GM12864 (cell line): ENCODE measurements at regions not wholly inside any gene's neighbourhood (a gene's known extent, or its start where the extent isn't known, plus 50 kb on each side); places are given as distances from the start of the nearest gene placed in this dataset.

ENCODE experiments used
- DNase-seq: peaks from one replicate; pipeline ENCODE4 v3.0.0-alpha.2; 2011; ENCODE audit warnings: low read depth
- H3K4me3 ChIP-seq: 2 replicates; pipeline ENCODE4 v1.5.1; 2011; ENCODE audit warnings: mild to moderate bottlenecking, low read depth, low read length, control low read depth
- TF ChIP-seq, protein P1 (sequence below): IDR thresholded peaks from 2 replicates; pipeline ENCODE4 v1.5.1; 2011; ENCODE audit warnings: low read depth, mild to moderate bottlenecking, moderate library complexity, low read length, control low read depth, inconsistent platforms; ENCODE audit errors: missing control alignments

DNA sequence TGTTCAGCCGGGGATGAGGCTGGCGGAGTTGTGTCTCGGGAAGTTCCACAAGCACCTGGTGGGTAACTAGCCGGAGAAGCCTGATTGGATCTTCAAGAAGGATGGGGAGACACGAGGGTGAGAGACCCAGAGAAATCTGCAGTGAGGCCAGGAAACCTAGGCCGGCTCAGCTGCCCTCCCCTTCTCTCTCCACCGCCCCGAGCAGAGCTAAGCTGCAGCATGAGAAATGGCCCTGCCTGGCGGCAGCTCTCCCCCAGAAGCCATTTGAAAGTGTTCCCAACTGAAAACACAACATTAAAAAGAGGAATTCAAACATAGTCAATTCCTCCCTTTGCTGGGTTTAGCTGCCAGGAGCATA is 77.8 kb upstream of the SHISAL1 start:
- DNase-seq = no peak

DNA sequence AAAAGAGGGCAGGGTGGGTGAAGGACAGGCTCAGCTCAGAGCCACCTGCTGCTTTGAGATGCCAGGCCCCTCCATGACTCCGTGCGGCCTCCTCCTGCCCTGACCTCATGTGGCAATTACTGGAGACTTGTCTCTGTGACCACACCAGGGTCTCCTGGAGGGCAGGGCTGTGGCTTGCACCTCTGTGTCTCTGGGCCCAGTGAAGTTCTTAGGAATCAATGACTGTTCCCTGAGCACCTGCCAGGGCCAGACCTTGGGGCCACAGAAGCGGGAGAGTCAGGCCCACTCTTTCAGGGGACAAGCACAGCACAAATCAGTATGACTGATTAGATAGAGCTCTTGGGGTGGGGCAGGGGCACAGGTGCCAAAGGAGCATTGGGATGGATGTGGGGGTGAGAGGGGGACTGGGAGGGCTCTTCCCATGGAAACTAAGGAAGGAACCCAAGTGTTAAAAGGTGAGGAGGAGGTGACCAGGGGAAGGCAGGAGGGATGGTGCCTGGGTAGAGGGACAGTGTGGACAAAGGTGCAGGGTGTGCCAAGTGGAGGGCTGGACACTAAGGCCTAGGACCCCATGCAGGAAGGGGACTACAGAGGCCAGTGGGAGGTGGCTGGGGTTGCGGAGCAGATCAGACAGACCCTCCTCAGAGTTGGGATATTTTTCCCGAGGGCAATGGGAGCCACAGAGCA is 77.3 kb upstream of the SHISAL1 start:
- no peak for DNase-seq
- H3K4me3 ChIP-seq = no peak overlapping the region
- TF ChIP-seq, protein P1, sequence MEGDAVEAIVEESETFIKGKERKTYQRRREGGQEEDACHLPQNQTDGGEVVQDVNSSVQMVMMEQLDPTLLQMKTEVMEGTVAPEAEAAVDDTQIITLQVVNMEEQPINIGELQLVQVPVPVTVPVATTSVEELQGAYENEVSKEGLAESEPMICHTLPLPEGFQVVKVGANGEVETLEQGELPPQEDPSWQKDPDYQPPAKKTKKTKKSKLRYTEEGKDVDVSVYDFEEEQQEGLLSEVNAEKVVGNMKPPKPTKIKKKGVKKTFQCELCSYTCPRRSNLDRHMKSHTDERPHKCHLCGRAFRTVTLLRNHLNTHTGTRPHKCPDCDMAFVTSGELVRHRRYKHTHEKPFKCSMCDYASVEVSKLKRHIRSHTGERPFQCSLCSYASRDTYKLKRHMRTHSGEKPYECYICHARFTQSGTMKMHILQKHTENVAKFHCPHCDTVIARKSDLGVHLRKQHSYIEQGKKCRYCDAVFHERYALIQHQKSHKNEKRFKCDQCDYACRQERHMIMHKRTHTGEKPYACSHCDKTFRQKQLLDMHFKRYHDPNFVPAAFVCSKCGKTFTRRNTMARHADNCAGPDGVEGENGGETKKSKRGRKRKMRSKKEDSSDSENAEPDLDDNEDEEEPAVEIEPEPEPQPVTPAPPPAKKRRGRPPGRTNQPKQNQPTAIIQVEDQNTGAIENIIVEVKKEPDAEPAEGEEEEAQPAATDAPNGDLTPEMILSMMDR = no peak

More for the DNA sequence above, 77.8 kb upstream of the SHISAL1 start:
- TF ChIP-seq, protein P1 = no peak
- no peak overlapping the region for H3K4me3 ChIP-seq

DNA sequence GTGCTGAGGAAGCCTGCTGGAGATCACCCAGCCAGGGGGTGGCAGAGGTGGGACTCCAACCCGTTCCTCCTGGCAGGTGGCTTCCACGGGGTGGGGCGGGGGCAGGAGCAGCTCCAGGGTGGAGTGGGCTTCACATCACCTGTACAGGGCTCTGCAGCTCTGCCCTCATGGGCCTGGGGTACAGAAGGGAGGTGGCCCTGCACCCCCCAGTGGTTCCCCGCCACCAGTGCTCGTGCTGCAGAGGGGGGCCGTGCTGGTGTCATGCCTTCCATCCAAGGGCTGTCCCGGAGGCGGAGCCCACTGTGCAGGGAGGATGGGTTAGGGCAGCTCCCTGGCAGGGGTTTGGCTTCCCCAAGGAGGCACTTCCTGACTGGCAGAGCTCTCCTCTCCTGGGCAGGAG is 76.4 kb upstream of the SHISAL1 start:
- no peak overlapping the region for H3K4me3 ChIP-seq
- TF ChIP-seq, protein P1 = no peak
- no peak for DNase-seq

DNA sequence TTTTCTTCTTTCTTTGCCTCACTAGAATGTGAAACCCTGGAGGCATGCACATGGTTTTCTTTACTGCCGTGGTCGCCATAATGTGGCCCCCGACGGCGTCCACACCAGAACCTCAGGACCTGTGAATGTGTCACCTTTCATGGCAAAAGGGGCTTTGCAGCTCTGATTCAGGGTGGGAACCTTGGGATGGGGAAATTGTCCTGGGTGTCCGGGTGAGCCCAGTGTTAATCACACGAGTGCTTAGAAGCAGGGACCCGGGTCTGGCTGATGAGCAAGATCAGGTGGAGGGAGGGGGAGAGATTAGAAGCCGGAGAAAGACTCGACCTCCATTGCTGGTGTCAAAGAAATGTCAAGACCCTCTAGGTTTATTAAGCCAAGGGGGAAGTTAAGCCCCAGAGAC is 74.7 kb upstream of the SHISAL1 start:
- TF ChIP-seq, protein P1 = no peak
- H3K4me3 ChIP-seq = no peak overlapping the region
- DNase-seq = no peak

DNA sequence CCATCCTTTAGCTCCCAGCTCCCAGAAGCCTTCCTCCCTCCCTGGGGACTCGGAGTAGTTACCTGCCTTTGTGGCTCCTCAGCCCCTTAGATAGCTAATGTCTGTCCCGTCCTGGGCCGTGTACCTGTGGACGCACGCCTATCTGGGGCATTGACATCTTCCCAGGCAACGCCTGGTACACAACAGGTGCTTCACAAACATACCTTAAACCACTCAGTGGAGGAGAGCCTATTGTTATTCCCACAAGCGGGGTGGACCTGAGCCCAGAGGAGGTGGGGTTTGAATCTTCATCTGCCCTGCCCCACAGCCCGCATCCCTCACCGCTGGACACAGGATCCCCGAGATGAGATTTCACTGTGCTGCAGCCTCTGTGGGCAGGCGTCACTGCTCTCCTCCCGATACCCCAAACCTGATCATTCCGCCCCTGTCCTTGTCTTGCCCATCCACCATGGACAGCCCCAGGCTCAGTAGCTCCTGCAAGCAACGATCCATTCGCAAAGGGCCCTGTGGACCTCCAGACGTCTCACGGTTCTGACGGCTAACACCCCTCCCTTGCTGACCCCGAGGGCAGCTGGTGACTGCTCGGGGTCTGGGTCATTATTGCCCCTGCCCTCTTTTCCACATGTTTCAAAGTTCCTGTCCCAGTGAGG is 73.8 kb upstream of the SHISAL1 start:
- H3K4me3 ChIP-seq = no peak overlapping the region
- TF ChIP-seq, protein P1 = no peak
- DNase-seq = no peak

DNA sequence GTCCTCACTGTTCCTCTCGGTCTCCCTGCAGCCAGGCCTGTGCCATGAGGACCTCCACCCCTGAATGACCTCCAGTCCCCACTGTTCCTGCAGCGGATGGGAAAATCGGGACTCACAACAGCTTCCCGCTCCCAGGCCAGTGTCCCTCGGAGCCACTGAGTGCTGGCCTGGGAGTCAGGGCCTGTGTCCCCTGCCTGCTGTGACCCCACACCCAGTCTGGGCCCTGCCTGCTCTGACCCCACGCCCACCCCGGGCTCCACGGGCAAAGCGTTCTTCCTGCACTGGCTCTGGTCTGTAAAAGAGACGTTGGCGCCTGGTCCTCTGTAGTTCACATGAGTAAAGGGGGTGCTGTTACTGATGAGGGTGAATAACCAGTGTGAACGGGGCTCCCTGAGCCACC is 73.0 kb upstream of the SHISAL1 start:
- TF ChIP-seq, protein P1 = no peak
- H3K4me3 ChIP-seq = no peak overlapping the region
- DNase-seq = no peak

DNA sequence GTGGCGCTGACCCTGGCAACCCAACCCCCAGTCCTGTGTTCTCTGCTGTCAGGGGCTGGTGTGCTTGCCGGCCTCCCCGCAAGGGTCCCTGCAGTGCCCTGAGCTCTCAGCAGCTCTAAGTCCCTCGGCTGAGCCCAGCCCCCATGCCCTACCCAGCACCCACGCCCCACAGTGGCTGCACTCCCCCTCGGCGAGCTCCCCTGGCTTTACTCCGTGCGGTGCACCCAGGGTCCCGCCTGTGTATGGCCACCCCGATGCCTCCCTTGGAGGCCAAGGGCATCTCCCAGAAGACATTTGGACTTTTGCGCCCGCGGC is 72.5 kb upstream of the SHISAL1 start:
- TF ChIP-seq, protein P1 = no peak
- DNase-seq = no peak
- no peak overlapping the region for H3K4me3 ChIP-seq
